NCI-H128 (cell line): ENCODE measurements at regions not wholly inside any gene's neighbourhood (a gene's known extent, or its start where the extent isn't known, plus 50 kb on each side); places are given as distances from the start of the nearest gene placed in this dataset.

Experiments
- DNase-seq: peaks from one replicate; lab custom pipeline; 2025; ENCODE audit not compliant: unreplicated experiment; lab: John Stamatoyannopoulos, UW

DNA sequence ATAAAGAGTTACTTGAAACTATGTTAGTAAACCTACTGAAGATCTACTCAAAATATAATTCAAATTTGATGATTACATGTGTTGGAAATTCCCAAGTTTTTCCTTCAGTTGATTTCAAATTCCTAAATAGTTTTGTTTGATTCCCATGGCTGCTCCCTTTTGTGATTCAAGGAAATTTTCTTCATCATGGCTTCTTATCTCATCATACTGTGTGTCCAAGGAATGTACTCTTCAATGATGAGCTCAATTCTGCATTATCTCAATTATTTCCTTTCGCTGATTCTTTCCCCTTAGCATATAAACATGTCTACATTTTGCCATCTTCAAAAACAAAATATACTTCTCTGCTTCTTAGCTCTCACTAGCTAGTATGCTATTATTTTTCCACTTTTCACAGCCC is 460.4 kb upstream of the NAALADL2 start:
- DNase-seq = no peak

DNA sequence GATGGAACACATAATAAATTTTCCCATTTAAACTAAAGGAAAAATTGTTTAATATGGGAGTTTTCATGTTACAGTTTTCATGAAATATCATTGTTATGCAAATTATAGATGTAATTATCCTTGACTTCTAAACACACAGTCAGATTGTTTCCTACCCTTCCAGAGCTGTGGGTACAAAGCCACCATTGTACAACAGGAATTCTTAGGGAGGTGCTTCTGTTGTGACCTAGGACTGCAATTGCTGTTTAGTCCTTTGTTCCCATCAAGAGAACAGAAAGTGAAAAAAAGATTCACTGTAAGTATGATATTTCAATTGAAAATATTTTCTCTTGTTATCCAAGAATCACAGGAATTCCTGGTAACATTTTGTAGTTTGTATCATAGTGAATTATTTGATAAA is 455.3 kb upstream of the NAALADL2 start:
- DNase-seq = no peak

DNA sequence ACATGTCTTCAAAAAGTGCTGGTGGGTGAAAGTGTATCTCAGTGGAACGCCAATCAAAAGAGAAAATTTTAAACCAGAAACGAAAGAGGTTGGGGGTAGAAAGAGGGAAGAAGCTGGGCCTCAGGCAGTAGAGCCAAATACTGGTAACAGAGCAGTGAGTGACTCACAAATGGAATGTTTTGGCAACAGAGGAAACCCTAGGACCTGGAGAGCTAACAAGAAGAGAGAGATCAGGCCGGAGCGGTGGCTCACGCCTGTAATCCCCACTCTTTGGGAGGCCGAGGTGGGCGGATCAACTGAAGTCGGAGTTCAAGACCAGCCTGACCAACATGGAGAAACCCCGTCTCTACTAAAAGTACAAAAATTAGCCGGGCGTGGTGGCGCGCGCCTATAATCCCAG is 450.8 kb upstream of the NAALADL2 start:
- DNase-seq = no peak

DNA sequence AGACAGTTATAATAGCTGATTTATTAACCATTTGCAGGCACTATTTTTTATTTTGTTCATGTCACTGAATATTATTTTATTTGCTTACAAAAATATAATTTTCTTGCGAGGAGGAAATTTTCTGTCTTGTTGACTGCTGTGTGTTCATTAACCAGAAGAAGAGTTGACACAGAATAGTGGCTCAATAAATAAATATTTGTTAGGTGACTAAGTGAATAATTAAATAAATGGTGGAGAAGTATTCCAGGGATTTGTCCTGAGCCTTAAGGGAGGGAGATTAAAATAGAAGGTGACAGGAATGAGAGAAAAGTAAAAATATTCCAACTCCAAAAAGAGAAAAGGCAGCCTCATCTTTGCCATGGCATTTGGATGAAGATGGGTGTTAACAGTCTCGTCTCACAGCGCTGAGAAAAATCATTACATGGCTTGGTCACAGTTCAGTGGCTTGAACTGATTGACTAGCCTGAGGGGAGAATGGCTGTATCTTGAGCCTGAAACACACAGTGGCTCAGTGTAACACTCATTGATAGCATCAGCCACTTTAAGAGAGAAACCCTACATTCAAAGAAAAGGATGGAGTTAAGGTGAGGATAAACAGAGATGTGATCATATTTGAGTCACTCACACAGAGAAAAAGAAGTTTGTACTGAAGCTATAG is 449.9 kb upstream of the NAALADL2 start:
- DNase-seq = no peak

DNA sequence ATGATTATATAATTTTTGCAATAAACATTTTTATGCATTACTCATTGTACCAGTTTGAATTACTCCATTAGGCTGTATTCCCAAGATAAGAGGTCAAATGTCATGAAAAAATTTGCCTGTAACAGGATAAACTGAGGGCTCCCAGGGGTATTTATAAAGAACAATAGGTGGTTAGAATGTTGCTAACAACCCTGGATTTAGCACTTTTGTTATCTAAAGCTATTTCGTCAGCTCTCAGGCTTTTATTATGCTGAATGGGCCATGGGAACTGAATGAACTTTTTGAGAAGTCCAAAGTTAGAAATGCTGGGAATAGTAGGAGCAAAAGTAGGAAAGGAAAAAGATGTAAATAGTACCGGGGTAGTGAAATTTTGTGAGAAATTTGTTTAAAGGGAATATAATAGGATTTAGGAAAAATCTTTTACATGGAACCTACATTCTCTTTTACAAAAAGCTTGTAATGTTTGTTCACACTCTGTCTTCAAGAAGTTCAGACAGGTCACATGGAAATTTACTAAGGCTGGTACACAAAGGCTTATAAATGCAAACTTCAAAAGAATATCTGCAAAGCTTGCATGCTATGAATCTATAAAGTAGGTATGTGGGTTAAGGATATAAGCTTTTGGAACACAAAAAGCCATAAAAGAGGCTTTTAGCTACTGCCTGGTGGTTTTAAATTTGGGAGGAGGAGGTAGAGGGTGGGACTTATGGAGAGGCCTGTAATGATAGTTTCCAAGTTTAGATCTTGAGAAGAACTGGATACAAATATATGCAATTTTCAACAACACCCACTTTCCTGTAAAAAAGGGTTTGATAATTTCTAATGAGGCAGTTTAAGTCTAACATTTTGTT is 445.8 kb upstream of the NAALADL2 start:
- no peak for DNase-seq

DNA sequence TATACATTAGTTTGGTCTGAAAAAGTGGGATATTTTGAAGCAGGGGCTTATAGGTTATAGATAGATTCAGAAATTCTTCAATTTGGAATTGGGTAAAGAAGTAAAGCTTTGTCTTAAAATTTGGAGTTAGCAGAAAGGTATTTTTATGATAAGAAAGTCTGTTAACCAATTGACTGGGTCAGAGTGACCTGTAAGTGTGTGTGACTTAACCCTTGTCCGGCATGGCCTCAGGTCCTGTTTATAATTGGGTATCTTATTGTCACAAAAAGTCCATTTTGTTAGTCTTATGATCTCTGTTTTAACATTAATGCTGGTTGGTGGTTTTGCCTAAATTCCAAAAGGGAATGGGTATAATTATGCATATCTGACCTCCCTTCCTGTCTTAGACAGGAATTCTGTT is 444.2 kb upstream of the NAALADL2 start:
- DNase-seq = no peak

DNA sequence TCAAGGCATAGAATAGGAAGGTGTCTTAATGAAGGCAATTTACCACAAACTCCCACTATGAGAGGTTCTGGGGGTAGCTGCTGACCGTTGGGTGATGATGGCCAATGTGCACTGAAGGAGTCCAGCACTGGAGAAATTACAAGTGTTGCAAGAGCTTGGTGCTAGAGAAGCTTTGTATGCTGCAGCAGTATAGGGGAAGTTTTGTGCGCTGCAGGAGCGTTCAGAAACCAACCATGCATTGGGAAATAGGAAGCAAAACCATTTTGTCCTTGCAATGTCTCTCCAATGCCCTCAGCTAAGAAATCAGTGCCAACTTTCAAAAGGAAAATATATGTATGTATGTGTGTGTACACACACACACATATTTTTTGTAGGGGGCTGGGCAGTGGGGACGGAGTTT is 441.6 kb upstream of the NAALADL2 start:
- DNase-seq = no peak

DNA sequence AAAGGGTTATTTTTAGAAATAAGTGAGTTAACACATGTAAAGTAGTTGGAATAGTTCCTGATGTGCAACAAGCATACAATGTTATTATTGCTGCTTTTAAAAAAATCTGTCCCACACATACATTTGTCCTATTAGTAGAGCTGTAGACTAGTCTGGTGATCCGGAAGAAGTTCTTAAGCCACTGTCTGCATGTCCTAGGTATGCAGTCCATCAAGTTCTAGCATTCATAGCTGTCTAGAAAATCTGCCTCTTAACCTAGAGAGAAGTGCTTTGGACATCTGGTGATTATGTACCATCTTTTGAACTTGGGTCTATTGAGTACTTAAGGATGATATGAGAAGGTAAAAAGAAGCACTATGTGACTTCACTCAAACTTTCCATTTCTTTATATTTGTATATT is 439.9 kb upstream of the NAALADL2 start:
- no peak for DNase-seq

DNA sequence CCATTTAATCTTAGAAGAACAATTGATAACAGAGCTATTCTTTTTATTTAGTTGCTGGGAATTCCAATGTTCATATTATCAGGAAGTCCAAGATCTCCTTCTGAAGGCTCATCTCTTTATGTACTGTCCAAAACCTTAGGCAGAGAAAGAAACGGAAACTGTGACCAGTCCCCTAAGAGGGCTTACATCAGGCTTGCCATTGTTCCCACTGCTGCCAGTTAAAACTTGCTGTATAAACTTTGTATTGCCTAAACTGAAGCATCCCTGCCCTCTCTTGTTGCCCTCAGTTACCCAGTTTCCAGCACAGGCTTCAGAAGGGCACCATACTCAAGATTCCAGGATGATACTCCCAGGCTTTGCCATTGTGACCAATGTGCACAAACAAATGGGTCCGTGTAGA is 435.2 kb upstream of the NAALADL2 start:
- DNase-seq = no peak

DNA sequence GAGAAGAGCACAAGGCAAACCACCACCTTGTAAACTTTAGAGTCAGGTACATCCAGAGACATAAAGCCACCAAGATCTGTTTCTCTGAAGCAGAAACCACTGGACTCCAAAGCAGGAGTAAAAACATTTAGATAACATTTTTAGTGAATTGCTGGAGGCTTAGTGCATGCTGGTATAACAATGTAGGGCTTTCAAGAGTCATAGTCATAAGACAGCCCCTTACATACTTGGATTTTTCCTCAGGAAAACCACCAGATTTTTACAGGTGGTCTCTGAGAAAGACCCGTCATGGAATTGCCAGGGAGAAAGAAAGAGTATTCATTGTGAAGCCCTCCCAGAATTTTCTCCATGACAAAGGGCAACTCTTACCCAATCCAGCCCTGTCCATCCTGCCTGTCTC is 434.5 kb upstream of the NAALADL2 start:
- no peak for DNase-seq

DNA sequence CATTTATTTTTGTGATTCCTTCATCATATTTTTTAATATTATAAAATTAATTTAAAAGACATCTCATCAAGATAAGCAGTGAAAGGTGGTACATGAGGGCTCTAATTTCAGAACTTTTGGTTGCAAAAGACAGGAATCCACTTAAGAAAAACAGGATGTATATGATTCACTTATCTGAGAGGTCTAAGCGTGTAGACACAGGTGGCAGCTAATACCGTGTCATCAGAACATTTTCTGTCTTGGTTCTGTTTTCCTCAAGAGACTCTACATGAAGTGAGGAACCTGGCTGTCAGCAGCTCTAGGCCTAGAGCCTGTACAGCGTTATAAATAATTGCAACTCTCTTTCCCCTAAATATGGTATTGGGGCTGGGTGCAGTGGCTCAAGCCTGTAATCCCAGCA is 433.7 kb upstream of the NAALADL2 start:
- DNase-seq = no peak

DNA sequence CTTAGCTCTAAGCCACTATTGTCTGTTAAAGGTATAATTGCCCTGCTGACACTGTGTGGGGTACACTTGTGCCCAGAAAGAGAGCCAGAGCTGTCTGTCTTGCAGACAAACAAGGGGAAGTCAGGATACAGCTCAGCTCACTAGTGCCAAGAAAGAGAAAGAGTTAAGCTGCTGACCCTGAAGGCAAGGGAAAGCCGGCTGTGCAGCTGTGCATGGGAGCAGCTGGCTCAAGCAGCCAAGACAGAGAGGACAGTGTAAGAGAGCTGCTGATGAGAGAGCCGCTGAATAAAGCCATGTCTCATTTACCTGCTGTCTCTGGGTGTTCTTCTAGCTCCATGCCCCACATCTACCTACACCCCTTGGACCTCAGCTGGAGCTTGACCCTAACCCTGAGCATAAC is 428.1 kb upstream of the NAALADL2 start:
- no peak for DNase-seq

DNA sequence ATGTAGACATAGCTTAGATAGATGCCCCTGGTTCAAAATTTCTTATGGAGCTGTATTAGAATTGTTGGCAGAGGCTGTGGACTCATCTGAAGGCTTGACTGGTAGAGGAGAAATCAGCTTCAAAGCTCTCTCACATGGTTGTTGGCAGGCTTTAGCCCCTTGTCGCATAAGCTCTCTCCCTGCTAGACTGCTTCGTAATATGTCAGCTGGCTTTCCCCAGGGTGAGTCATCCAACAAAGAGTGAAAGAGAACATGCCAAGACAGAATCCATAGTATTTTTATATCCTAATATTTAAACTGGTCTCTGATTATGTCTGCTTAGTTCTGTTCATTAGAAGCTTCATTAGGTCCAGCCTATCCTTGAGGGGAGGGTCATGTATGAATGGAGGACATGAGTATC is 427.4 kb upstream of the NAALADL2 start:
- no peak for DNase-seq

DNA sequence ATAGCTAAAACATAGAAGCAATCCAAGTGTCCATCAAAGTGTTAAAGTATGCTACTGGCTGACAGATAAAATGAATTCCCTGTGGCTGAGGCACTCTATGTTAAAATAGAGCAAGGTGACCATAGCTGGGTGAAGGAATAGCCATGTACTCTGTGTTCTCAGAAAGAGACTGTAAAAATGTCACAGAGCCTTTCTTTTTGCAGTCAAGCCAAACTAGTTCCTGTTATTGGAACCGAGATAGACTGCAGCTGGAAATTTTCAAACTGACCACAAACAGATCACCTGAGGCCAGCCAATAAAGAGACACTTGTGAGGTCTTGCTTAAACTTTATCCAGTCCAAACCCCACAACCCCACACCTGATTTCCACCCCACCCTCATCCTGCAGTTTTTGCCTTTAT is 422.8 kb upstream of the NAALADL2 start:
- DNase-seq = no peak

DNA sequence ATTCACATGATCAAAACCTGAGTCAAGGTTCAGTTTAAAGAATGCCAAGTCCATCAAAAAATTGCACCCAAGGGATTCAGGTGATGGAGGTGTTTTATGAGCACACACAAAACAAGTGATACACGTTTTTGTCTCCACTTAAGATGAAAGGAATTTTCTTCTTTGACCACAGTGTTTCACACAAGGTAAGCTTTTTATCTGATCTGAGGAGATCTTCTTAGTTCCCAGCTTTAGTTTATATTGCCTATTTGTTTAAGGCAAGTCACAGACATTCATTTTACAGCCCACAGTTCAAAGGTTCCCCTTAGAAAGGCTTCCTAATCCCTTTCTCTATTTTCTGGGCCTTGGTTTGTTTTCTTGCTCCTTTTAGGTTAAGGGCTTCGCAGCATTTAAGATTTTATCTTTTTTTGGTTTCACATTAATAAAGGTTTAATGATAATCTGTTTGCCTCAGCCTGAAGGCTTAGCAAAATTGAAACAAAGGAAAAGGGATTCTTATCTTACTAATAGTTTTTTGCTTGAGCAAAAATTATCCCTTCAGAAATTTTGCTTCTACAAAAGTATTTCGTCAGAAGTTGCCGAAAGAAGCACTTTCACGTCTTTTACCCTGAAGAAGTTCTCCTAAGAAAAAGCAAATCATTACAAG is 420.5 kb upstream of the NAALADL2 start:
- no peak for DNase-seq

DNA sequence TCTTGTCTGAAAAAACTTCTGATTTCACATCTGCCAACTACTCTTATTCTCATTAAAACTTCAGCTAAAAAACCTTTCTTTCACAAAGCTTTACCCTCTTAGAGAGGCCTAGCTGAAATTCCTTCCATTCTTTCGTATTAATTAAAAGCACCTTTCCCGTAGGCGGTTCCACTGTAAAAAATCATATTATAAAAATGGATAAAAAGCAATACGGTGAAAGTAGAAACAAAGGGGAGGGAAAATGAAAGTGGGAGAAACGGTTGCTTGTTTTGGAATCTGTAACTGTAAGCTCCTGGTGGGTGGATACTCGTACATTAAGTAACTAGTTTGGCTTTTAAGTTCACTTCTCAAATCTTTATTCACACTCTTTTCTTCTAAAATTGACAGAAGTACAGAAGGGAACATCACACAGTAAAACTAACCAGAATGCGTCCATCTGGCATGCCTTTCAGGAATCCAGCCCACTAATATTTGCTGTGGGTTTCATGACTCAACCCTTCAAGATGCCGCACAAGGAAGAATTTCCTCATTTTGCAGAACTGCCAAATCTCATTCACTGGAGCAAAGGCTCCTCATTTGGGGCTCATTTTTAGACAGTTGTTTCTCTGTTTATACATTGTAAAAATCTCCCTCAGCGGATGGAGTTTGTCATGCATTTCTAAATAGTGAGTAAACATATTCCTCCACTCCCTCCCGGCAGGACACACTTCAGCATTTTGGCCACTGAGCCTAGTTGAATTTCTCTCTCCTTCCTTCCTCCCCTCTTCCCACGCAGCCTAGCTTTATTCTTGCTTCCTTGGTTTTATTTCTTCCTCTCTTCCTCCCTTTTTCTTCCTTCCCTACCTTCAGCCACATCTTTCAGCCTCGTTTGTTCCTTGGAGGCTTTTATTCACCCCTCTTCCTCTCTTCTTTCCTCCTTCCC is 419.5 kb upstream of the NAALADL2 start:
- no peak for DNase-seq

DNA sequence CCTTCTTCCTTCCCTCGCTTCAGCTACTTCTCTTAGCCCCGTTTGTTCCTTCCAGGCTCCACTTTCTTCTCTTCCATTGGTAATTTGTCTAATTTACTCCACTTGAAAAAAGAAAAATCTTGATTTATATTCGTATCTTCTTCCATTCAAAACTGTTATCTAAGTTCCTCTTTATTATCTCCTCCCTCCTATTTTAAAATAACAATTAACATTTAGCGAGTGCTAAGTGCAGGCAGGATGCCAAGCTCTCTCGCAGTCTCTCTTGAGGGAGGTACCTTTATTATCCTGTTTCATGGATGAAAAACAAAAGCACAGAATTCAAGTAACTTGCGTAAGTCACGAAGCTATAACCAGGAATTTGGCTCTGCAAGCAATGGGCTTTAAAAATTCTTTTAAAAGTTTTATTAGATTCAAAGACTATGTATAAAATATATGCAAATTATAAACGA is 418.9 kb upstream of the NAALADL2 start:
- peak; percentile 56 for DNase-seq

DNA sequence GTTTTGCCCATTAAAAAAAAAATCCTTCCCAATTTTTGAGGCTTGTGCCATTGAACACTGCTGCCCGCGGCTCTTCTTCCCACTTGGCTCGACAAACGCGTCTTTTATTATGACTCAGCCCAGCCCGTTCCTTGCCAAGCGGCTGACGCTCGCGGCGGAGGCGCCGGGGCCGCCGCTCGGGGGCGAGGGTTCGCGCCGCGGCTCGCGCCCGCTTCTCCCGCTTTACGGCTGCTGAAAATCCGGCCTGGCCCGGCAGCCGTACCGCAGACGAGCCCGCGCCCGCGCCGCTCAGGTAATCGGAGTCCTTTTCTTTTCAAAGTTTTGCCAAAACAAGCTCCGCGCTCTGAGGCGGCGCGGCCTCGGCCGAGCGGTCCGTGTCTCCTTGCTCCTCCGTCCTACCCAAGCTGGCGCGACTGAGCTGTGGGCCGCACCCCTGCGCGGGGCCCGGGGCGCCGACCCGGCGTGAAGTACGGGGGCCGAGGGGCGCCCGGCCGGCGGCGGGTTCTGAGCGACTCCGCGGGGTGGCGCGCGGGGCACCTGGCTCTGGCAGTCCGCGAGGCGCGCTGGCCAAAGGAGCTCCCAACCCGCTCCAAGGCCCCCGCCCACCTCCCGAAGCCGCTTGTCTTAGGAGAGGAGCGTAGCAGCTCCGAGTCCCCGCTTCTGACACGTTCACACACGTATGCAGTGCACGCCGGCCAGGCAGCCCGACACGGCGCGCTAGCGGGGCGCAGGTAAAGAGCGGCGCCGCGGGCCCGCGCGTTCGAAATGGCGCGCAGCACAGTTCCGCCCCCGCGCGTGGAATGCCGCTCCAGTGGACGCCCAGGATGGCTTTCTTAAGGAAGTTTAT is 418.2 kb upstream of the NAALADL2 start:
- peak; percentile 83 for DNase-seq

DNA sequence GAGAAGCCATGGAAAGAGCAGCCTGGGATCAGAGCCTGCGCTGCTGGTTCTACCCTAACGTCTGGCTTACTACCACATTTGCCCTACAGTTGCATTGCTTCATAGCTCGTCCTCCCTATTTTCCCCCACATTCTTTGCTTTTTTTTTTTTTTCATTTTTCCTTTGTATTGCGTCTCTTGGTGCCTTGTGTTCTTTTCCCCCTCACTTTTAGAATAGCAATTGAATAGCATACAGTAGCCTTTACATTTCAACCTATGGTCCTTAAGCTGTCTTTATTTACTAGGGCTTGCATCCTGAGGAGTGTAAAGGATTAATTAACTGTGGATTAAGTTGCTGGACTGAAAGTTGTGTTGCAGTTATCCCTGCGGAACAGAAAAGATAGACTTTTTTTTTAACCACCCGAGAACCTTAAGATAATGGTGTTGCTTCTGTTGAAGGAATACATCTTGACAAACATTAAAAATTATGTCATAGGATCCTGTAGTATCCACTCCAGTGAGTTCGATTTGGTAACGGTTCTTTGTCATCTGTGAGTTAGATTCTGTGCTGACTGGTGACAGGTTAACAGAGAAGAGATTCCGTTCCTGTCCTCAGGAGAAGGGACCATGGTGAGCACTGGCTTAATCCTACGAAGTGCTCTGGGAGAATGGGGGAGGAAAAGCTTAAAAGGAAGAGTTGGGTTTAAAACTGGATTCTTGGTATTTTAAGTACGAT is 417.4 kb upstream of the NAALADL2 start:
- DNase-seq = no peak

DNA sequence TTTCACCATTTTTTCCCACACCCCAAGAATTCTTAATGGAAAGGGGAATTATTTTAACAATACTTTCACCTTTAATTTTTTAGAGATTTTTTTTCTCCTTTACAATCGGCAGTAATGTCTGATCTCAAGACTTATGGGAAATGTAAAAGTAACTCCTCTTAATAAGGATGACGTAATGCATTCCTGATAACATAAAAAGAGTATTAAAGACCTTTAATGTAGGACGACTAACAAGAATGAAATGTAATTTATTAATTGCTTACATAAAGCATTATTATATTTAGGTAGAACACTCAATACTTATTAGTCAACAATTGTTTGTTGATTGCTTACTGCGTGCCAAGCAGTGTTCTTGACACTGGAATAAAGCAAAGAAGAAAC is 416.8 kb upstream of the NAALADL2 start:
- no peak for DNase-seq
